ENCODE measurements at regions not wholly inside any gene's neighbourhood (a gene's known extent, or its start where the extent isn't known, plus 50 kb on each side); places are given as distances from the start of the nearest gene placed in this dataset.

DNA sequence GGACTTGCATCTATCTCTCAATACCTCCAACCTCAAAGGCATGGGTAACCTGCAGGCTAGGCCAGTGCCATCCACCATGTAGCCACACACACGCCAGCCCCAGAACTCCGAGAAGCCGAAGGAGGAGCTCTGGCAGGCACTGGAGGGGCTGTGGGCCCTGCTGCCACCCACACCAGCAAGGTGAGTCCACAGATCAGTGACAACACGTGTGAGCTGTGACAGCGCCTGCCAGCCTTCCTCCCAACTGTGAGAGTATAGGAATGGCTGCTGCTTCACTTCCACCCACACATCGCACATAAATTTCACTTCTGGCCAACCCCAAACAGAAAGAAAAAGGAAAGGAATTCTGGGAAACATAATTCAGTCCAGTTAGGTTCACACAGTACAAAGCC, 422.6 kb downstream of the BCOR start:
- Histone ChIP-seq H3K9me2 (ENCODE audit: insufficient read depth) (no peaks in the 10 kb centered on the region), H3K27me3 (ENCODE audit: insufficient read depth, low read length) (no peaks in the 10 kb centered on the region), H2AFZ (ENCODE audit: low read depth, low read length, poor library complexity, severe bottlenecking) (no peak overlapping the region), H3K9ac (ENCODE audit: low read length) (no peak overlapping the region), H3K4me3 (replicated peaks in 1 of 2; ENCODE audit: low read depth in 1 of 2, low read length in 2 of 2) (no peak overlapping the region), H3K79me2 (ENCODE audit: insufficient read depth, low read length) (no peaks in the 10 kb centered on the region), H3K4me2 (ENCODE audit: low read length) (no peak overlapping the region), H4K20me1 (ENCODE audit: insufficient read depth) (no peaks in the 10 kb centered on the region), H3K4me1 (ENCODE audit: control insufficient read depth in 1 of 2, insufficient read depth in 2 of 2, low read length in 2 of 2) (no peaks in the 10 kb centered on the region), H3K36me3 (ENCODE audit: control insufficient read depth in 1 of 2, insufficient read depth in 2 of 2, low read length in 2 of 2) (no peaks in the 10 kb centered on the region), H3K9me3 (ENCODE audit: control insufficient read depth in 1 of 2, insufficient read depth in 1 of 2, low read depth in 1 of 2, low read length in 2 of 2) (no peaks in the 10 kb centered on the region), H3K27ac (ENCODE audit: low read depth, low read length) (no peak overlapping the region)
- DNase-seq (ENCODE audit: low read depth, low spot score), result no peak
- TF ChIP-seq CEBPB (IDR thresholded peaks at IDR 0.05; ENCODE audit: low read depth) (no peak), ZNF274 (IDR thresholded peaks at IDR 0.05; ENCODE audit: low read depth, low read length) (no peak), ZFX (IDR thresholded peaks at IDR 0.05) (no peak), EZH2 (IDR thresholded peaks at IDR 0.05) (no peak), RAD21 (IDR thresholded peaks at IDR 0.05; ENCODE audit: low read depth) (no peak), SRF (IDR thresholded peaks at IDR 0.05; ENCODE audit: low read depth) (no peak), SIN3A (IDR thresholded peaks at IDR 0.05; ENCODE audit: low read depth) (no peak), JUND (IDR thresholded peaks at IDR 0.05) (no peak)
- TF ChIP-seq, protein P1, sequence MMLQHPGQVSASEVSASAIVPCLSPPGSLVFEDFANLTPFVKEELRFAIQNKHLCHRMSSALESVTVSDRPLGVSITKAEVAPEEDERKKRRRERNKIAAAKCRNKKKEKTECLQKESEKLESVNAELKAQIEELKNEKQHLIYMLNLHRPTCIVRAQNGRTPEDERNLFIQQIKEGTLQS (IDR thresholded peaks at IDR 0.05), result no peak
- TF ChIP-seq, protein P2, sequence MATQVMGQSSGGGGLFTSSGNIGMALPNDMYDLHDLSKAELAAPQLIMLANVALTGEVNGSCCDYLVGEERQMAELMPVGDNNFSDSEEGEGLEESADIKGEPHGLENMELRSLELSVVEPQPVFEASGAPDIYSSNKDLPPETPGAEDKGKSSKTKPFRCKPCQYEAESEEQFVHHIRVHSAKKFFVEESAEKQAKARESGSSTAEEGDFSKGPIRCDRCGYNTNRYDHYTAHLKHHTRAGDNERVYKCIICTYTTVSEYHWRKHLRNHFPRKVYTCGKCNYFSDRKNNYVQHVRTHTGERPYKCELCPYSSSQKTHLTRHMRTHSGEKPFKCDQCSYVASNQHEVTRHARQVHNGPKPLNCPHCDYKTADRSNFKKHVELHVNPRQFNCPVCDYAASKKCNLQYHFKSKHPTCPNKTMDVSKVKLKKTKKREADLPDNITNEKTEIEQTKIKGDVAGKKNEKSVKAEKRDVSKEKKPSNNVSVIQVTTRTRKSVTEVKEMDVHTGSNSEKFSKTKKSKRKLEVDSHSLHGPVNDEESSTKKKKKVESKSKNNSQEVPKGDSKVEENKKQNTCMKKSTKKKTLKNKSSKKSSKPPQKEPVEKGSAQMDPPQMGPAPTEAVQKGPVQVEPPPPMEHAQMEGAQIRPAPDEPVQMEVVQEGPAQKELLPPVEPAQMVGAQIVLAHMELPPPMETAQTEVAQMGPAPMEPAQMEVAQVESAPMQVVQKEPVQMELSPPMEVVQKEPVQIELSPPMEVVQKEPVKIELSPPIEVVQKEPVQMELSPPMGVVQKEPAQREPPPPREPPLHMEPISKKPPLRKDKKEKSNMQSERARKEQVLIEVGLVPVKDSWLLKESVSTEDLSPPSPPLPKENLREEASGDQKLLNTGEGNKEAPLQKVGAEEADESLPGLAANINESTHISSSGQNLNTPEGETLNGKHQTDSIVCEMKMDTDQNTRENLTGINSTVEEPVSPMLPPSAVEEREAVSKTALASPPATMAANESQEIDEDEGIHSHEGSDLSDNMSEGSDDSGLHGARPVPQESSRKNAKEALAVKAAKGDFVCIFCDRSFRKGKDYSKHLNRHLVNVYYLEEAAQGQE (IDR thresholded peaks at IDR 0.05; ENCODE audit: low read depth), result no peak
- TF ChIP-seq, protein P3, sequence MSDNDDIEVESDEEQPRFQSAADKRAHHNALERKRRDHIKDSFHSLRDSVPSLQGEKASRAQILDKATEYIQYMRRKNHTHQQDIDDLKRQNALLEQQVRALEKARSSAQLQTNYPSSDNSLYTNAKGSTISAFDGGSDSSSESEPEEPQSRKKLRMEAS (IDR thresholded peaks at IDR 0.05), result no peak
- no TSS peak for BruUV-seq (replicated peaks)
- POLR2A ChIA-PET, result no interaction called here
- intact Hi-C loops (cut with micrococcal nuclease), result no loop called here
- CTCF ChIA-PET, result no interaction called here
- ATAC-seq, result no peak
- RAD21 ChIA-PET (ENCODE audit: low non-redundant PET in 1 of 2, low total read pairs in 2 of 2, uncharacterized antibody in 2 of 2, unreplicated experiment in 2 of 2), result no interaction called here

All from HCT116 (cell line).